Hepatocyte (in vitro differentiated cells): ENCODE measurements at regions not wholly inside any gene's neighbourhood (a gene's known extent, or its start where the extent isn't known, plus 50 kb on each side); places are given as distances from the start of the nearest gene placed in this dataset.

Experiments used
- EZH2 ChIP-seq: fragments of 200-600 bp; sonication (generic); IDR thresholded peaks from 2 replicates; pipeline ENCODE4 v1.6.1; 2016; ENCODE audit warnings: antibody characterized with exemption, mild to moderate bottlenecking, borderline replicate concordance
- TF ChIP-seq, protein P1 (sequence below): fragments of 200-600 bp; sonication (generic); IDR thresholded peaks from 2 replicates; pipeline ENCODE4 v1.5.1; 2016; ENCODE audit warnings: antibody characterized with exemption, mild to moderate bottlenecking; ENCODE audit not compliant: poor library complexity

DNA sequence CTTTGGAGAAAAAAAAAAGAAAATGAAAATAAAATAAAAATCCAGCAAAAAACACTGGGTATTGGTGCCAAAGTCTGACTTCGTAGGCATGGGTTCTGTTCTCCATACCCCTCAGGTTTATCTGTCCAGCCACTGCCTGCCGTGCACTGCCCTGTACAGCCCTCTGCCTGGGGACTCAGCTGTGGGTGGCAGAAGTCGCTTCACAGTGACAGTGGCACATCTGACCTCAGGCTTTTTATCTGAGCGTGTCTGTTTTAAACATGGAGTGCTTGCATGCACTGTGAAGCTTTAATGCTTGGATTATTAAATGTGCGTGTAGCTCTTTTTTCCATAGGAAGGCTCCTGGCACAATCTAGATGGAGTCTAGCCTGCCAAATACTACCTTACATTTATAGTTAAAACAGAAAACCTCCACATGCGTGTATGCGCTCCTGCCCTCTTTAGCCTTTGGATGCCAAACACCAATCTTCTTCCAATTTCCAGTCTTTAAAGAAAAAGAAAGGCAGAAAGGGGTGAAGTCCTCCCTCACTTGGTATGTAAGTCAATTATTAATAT lies 375.5 kb downstream of the UTRN start:
- TF ChIP-seq, protein P1, sequence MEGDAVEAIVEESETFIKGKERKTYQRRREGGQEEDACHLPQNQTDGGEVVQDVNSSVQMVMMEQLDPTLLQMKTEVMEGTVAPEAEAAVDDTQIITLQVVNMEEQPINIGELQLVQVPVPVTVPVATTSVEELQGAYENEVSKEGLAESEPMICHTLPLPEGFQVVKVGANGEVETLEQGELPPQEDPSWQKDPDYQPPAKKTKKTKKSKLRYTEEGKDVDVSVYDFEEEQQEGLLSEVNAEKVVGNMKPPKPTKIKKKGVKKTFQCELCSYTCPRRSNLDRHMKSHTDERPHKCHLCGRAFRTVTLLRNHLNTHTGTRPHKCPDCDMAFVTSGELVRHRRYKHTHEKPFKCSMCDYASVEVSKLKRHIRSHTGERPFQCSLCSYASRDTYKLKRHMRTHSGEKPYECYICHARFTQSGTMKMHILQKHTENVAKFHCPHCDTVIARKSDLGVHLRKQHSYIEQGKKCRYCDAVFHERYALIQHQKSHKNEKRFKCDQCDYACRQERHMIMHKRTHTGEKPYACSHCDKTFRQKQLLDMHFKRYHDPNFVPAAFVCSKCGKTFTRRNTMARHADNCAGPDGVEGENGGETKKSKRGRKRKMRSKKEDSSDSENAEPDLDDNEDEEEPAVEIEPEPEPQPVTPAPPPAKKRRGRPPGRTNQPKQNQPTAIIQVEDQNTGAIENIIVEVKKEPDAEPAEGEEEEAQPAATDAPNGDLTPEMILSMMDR: no peak
- TF ChIP-seq EZH2: no peak
